ENCODE measurements at regions not wholly inside any gene's neighbourhood (a gene's known extent, or its start where the extent isn't known, plus 50 kb on each side); places are given as distances from the start of the nearest gene placed in this dataset.

- TF ChIP-seq, protein P1, sequence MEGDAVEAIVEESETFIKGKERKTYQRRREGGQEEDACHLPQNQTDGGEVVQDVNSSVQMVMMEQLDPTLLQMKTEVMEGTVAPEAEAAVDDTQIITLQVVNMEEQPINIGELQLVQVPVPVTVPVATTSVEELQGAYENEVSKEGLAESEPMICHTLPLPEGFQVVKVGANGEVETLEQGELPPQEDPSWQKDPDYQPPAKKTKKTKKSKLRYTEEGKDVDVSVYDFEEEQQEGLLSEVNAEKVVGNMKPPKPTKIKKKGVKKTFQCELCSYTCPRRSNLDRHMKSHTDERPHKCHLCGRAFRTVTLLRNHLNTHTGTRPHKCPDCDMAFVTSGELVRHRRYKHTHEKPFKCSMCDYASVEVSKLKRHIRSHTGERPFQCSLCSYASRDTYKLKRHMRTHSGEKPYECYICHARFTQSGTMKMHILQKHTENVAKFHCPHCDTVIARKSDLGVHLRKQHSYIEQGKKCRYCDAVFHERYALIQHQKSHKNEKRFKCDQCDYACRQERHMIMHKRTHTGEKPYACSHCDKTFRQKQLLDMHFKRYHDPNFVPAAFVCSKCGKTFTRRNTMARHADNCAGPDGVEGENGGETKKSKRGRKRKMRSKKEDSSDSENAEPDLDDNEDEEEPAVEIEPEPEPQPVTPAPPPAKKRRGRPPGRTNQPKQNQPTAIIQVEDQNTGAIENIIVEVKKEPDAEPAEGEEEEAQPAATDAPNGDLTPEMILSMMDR (IDR thresholded peaks at IDR 0.05; ENCODE audit: unreplicated experiment): no peak
- no peaks in the 10 kb centered on the region for H3K27me3 Mint-ChIP-seq
- H3K27ac Mint-ChIP-seq: no peak overlapping the region
- no peaks in the 10 kb centered on the region for H3K4me1 Mint-ChIP-seq (ENCODE audit: low read depth)
- H3K9me3 Mint-ChIP-seq (ENCODE audit: low read depth): peaks cover 5% of the 10 kb centered on the region
- H3K4me3 Mint-ChIP-seq (ENCODE audit: low read depth): no peak overlapping the region
- no peak for DNase-seq (ENCODE audit: low spot score, unreplicated experiment)
- no peaks in the 10 kb centered on the region for H3K36me3 Mint-ChIP-seq (ENCODE audit: insufficient read depth)
These were observed 138.1 kb upstream of the DAZL start for GRCh38 chr3:16743276-16743675.

- Mint-ChIP-seq H3K27ac (no peak overlapping the region), H3K4me3 (ENCODE audit: low read depth) (no peak overlapping the region), H3K36me3 (ENCODE audit: insufficient read depth) (no peaks in the 10 kb centered on the region), H3K27me3 (no peaks in the 10 kb centered on the region), H3K9me3 (ENCODE audit: low read depth) (no peaks in the 10 kb centered on the region), H3K4me1 (ENCODE audit: low read depth) (no peaks in the 10 kb centered on the region)
- DNase-seq (ENCODE audit: low spot score, unreplicated experiment): no peak
- TF ChIP-seq, protein P1 (IDR thresholded peaks at IDR 0.05; ENCODE audit: unreplicated experiment): no peak
These were observed 125.4 kb upstream of the PLCL2 start for GRCh38 chr3:16759227-16759903.

DNA sequence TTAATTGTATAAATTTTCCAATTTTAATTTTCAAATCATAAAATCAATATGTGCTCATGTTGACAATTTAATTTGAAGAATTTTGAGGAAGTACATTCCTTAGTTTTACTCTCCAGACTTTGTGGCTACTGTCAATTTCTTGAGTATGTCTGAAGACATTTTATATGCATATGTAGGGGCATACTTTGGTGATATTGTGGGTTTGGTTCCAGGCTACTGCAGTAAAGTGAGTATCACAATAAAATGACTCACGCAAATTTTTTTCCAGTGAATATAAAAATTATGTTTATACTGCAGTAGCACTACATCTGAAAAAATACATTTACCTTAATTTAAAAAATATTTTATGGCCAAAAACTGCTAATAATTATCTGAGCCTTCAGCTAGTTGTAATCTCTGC lies 123.2 kb upstream of the PLCL2 start:
- TF ChIP-seq, protein P1 (IDR thresholded peaks at IDR 0.05; ENCODE audit: unreplicated experiment): no peak

DNA sequence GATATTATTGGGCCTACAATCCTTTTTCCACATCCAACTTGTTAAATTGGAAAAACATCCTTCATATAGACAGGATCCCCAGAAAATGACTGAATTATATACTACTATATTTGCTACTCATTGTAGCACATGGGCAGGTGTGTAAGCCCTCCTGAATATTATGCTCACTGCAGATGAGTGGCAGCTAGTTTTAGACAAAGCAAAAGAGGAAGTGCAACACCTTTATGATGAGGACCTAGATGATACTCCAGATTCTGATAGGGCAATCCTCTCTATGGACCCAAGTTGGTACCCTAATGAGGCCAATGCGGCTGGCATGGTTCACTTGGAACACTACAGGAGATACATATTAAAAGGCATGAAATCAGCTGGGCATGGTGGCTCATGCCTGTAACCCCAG lies 119.1 kb upstream of the PLCL2 start:
- H3K9me3 Mint-ChIP-seq (ENCODE audit: low read depth): no peaks in the 10 kb centered on the region
- no peaks in the 10 kb centered on the region for H3K36me3 Mint-ChIP-seq (ENCODE audit: insufficient read depth)
- no peaks in the 10 kb centered on the region for H3K4me1 Mint-ChIP-seq (ENCODE audit: low read depth)
- DNase-seq (ENCODE audit: low spot score, unreplicated experiment): no peak
- no peak overlapping the region for H3K27ac Mint-ChIP-seq
- TF ChIP-seq, protein P1 (IDR thresholded peaks at IDR 0.05; ENCODE audit: unreplicated experiment): no peak
- H3K4me3 Mint-ChIP-seq (ENCODE audit: low read depth): no peak overlapping the region
- H3K27me3 Mint-ChIP-seq: peaks cover 3% of the 10 kb centered on the region

More for the DNA sequence above, 123.2 kb upstream of the PLCL2 start:
- Mint-ChIP-seq H3K27me3 (no peaks in the 10 kb centered on the region), H3K4me1 (ENCODE audit: low read depth) (no peaks in the 10 kb centered on the region), H3K9me3 (ENCODE audit: low read depth) (no peaks in the 10 kb centered on the region), H3K36me3 (ENCODE audit: insufficient read depth) (no peaks in the 10 kb centered on the region), H3K27ac (no peak overlapping the region), H3K4me3 (ENCODE audit: low read depth) (no peak overlapping the region)
- DNase-seq (ENCODE audit: low spot score, unreplicated experiment): no peak

- Mint-ChIP-seq H3K27ac (no peak overlapping the region), H3K4me1 (ENCODE audit: low read depth) (no peaks in the 10 kb centered on the region), H3K27me3 (peaks cover 3% of the 10 kb centered on the region), H3K36me3 (ENCODE audit: insufficient read depth) (no peaks in the 10 kb centered on the region), H3K9me3 (ENCODE audit: low read depth) (no peaks in the 10 kb centered on the region), H3K4me3 (ENCODE audit: low read depth) (no peak overlapping the region)
- TF ChIP-seq, protein P1 (IDR thresholded peaks at IDR 0.05; ENCODE audit: unreplicated experiment): no peak
- DNase-seq (ENCODE audit: low spot score, unreplicated experiment): no peak
These were observed 117.7 kb upstream of the PLCL2 start for GRCh38 chr3:16767006-16767405.

Measured in progenitor cell of endocrine pancreas (in vitro differentiated cells).